CMK (cell line): ENCODE measurements at regions not wholly inside any gene's neighbourhood (a gene's known extent, or its start where the extent isn't known, plus 50 kb on each side); places are given as distances from the start of the nearest gene placed in this dataset.

Source experiments
- DNase-seq: peaks from one replicate; pipeline ENCODE4 v3.0.0-alpha.2; 2010; ENCODE audit warnings: low read depth

DNA sequence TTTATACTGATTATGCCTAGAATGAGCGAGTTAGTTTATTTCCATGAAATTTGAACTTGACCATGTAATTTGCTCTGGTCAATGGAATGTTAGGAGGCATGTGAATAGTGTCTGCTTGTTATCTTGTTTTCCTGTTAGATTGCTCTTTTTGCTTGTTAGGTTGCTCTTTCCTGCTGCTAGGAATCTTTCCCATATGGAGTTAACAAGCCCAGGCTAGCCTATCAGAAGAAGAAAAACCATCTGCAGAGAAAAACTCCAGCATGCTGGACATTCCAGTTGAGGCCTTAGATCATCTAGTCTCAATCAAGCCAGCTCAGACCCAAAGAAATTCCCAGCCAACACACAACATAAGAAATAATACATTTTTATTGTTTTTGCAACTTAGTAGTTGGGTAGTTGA, 470.2 kb upstream of the AGTR1 start:
- DNase-seq = no peak

DNA sequence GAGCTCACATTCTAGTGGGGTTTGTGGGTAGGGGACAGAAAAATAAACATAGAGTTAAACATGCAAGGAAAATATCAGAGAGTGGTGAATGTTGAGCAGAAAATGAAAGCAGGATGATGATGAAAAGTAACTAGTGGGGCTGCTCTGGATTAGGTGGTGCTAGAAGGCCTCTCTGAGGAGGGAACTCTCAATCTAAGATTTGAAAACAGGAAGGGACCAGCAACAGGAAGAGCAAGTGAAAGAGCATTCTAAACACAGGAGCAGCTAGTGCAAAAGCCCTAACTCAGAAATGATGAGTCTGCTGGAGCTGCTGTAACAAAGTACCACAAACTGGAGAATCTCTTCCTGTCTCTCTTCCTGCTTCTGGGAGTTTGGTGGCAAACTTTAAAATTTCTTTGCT, 468.6 kb upstream of the AGTR1 start:
- DNase-seq = no peak

DNA sequence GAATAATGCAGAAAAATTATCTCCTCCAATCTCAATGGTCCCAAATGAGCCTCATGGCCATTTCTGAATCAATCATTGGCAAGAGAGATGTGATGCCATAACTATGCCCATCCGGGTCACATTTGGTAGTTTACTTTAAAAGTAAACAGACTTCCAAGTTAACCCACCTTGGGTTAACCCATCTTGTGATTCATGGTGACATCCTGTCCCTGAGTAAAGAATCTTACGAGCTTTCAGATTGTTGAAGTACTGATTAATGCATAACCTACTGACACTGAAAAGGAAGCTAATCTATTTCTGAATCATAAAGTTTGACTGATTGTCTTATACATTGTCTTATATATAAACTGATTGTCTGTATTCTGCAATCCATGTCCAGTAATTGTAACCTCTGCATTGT, 467.2 kb upstream of the AGTR1 start:
- no peak for DNase-seq

DNA sequence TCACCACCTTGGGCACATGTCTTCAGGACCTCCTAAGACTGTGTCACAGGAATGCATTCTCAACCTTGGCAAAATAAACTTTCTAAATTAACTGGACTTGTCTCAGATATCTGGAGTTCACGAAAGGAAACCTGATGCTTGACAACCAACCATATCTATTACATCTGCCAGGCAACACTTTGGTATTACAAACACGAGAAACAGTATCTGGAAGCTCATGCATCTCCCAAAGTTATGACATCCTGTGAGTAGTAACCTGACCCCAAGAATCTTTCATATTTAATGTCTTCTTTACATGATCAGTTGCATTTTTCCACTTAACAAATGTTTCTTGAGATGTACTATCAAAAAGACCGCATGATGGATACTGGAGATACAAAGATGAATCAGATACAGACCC, 465.3 kb upstream of the AGTR1 start:
- DNase-seq = no peak

DNA sequence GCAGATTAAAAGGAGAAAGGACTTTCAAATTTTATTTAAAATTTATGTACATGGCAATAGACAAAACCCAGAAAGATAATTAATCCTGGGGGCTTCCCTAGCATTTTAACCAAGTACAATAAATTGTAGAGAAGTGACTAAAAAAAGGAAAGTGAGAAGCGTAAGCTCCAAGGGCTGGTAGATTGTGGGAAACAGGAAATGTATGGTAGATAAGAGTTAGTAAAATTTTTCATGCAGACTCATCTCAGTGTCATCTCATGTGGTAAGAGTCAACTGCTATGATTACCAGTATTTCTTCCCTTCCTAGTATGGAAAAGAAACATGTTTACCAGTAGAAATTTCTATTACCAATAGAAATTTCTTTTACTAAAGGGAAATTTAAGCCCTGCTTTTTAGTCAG, 464.3 kb upstream of the AGTR1 start:
- DNase-seq = no peak

DNA sequence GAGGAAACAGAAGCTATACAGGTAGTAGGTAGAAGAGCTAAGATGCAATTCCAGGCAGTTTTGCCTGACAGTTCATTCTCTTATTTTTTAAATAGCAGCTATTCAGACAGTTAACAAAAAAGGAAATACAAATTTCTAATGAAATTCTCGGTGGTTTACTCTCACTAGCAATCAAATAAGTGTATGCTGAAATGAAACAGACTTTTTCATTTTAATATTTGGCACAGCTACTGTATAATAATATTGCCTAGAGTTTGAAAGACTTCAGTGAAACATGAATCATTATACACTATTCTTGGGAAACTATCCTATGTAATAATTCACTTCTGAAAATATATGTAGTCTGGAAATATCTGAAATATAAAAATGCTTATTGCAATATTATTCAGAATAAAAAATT, 463.2 kb upstream of the AGTR1 start:
- DNase-seq = no peak

DNA sequence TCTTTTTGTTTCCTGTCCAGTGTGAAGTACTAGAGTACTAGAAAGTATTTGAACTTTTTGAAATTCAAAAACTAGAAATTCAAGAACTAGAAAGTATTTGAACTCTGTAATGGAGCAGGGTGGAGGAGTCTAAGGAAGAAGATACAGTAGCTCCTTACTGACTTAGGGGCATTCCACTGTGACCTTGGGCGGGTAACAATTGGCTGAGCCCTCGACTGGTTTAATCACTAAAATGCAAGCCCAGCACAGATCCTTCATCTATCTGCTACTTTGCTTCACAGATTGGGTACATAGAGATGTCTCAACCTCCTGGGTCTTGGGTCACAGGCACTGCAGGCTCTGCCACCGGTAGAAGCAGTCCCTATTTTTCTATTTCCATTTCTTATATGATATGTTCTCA, 462.1 kb upstream of the AGTR1 start:
- no peak for DNase-seq

DNA sequence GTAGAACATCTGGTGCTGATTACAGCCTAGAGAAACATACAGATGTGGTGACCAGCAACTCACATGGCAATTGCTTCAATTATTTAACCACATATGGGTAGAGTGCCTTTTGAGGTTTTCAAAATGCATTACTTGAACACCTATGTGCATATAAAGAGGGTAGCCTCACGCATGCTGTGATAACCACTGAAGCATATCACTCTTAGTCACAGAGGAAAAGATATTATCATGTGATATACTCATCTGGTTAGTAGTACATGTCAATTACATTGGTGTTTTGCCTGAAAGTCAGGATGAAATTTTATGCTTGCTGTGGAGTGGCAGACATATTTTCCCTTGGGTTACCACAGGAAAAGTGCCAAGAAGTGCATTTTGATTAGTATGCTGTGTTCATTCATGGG, 459.3 kb upstream of the AGTR1 start:
- DNase-seq = no peak

DNA sequence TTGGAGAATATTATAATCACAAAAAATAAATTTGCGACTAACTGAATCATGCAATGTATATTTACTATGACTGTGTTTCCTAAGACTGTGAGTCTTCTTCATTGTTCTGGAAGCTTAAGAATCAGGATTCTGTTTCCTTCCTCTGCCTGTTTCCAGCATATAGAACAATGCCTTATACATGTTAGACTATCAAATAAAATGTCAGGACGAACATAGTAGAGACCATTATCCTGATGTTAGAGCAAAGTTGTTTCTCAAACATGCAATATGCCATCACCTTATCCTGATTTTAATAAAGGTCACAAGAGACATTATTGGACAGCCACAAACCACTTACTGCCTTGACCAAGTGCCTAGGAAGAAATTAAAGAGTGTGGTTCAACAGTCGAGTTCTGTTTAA, 457.4 kb upstream of the AGTR1 start:
- no peak for DNase-seq

DNA sequence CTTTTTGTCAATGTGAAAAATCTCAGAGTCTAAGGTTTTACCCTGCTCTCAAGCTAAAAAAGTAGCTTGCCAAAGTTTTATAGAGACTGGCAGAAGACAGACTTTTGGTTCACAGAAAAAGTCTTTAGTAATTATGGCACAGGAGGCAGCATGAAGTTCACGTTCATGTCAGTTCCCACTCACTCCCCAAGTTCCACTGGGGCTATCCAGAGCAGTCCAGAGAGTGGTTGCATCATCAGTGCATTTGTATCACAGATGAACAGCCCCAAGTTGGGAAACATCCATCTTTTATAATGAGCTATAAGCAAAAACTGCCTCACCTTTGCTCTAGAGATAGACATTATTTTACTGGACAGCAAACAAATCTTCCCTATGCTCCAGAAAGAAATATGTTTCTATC, 454.1 kb upstream of the AGTR1 start:
- no peak for DNase-seq

DNA sequence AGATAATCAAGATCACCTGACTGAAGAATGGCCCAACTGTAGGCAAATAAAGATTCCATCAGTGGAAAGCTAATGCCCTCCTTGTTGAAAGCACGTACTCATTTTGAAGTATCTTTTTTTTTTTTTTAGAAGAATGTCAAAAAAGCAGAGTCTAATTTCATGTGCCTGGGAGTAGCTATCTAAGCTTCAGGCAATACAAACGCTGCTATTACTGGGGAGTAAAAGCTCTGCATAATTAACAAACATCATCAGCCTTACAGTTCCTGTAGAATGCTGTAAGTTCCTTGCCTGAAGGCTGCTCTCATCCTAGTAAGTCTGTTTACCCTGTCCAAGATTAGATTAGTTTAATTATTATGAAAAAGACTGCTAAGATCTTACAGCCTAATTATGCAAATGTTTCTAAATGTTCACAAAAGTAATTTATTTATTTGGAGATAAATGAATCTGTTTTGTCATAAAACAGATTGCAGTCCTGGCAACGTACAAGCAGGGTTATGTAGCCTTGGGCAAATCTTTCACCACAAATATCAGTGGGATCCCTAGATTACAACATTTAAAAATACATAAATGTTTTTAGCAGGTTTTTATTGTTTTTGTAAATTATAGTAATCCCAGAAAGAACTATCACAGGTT, 451.3 kb upstream of the AGTR1 start:
- no peak for DNase-seq

DNA sequence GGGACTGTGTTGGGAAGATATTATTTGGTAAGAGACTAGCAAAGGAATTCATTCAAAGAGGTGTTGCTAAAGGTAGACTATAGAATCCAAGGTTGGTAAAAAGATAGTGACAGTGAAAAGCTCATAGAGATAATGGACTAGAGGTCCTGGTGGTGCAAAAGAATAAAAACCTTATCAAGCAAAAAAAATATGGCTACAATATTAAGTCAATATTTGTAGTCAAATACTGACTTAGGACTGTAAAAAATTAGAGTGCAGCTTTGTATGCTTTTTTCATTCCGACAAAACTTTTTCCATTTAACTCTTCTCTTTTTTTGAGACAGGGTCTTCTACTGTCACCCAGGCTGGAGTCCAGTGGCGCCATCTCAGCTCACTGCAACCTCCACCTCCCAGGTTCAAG, 444.0 kb upstream of the AGTR1 start:
- no peak for DNase-seq

DNA sequence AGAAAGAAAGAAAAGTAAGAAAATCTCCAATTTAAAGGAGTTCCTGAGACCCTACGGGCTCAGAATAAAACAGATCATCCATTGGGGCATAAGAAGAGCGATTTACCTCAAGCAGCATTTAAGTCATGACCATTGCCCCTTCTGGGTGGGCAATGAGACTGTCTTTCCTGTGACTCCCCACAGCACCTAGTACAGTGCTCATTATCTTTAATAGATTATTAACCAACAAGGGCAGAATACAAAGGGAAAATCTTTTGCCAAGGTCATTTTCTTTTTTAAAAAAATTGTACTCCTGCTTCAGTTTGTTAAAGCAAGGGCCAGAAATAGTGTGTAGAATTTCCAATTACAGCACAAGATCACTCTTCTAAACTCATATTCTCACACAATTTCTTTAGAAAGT, 443.3 kb upstream of the AGTR1 start:
- DNase-seq = no peak

DNA sequence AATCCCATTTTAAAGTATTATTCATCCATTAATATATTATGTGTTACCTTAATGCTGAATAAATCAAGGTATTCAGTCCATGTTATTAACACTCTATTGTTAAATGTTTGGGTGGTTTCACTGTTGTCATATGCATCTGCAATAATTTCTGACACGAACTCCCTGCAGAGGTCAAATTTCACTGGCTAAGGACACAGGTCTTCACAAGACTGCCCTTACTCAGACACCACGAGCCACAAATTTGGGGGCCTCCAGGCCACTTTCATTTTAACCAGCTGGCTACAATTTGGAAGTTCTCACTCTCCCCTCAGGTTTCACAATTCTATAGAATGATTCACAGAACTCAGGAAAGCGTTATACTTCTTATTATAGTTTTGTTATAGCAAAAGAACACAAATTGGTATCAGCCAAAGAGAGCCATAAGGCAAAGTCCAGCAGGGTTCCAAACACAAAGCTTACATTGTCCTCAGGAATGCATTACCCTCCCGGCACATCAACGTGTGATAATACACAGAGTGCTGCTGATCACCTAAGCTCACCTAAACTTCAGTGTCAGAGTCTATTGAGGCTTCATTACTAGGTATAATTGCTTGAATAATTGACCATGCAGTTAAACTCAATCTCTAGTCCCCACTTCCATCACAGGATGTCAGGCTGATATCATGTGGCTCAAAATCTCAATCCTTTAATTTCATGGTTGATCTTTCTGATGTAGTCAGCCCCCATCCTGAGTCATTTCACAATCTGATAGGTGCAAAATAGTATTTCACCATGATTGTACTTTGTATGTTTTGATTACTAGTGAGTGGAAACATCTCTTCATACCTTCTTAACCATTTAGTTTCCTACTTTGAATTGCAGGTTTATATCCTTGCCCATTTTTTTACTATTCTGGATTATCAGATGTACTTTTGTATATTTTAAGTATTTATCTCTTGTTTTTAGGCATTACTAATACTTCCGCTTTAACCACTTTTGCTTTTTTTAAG, 441.4 kb upstream of the AGTR1 start:
- no peak for DNase-seq

DNA sequence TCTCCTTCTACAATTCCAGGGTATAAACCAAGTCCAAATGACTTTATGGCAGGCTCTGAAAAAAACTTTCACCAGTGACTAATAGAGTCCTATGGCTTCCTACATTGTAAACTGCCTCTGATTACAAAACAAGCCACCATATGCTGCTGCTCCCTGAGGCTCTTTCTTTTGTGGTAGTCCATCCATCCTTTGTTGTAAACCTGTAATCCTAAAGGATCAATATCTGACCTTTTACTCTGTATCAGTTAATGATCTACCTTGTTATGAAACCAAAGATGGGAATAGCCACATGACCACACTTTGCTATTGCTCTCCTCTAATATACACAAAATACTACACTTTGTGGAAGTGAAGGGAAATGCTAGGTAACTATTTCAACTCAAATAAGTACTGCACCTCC, 434.7 kb upstream of the AGTR1 start:
- DNase-seq = no peak

DNA sequence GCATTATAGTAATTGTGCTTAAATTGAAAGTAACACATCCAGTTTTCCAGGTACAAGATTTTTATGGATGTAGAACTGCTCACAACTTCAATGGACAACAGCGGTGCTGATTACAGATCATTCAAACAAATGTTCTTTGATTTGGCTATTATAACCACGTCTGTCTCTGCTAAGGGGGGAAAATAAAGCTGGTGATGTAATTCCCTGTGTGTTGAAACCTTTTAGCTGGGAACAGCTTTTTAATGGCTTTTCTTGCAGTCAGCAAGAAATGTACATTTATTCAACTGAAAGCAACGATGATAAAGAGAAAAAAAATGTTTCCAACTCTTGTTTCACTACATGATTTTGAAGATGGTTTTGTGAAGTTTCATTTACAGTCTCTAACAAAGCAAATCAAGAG, 431.9 kb upstream of the AGTR1 start:
- no peak for DNase-seq

DNA sequence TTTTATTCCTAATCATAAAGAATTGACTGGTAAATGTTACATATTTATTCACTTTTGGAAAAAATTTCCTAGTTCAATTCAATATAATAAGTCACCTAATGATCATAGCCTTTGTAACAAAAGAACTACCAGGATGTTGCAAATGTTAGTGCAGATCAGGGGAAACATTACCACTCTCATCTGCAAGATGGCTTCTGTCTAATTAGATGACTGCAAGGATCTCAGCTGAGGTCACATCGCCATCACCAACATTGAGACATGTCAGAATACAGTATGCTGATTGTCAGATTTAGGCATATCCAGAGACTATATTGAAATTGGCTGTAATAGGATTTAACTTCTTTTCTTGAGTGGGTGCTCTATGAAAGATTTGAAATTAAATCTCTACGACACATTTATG, 431.4 kb upstream of the AGTR1 start:
- DNase-seq = no peak

DNA sequence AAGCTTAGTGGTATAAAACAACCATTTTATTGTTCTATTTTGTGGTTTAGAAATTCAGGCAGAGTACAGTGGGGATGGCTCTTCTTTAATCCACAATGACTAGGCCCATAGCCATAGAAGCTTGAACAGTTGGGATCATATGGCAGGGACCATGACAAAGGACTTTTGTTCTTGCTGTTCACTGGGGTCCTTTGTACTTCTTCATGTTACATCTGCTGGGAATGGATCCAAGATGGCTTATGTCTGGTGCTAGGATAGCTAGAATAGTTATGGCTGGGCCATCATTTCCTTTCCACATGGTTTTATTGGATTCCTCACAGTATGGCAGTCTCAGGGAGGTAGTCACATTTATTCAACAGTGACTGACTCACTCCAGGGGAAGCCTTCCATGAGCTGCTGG, 427.9 kb upstream of the AGTR1 start:
- DNase-seq = no peak

DNA sequence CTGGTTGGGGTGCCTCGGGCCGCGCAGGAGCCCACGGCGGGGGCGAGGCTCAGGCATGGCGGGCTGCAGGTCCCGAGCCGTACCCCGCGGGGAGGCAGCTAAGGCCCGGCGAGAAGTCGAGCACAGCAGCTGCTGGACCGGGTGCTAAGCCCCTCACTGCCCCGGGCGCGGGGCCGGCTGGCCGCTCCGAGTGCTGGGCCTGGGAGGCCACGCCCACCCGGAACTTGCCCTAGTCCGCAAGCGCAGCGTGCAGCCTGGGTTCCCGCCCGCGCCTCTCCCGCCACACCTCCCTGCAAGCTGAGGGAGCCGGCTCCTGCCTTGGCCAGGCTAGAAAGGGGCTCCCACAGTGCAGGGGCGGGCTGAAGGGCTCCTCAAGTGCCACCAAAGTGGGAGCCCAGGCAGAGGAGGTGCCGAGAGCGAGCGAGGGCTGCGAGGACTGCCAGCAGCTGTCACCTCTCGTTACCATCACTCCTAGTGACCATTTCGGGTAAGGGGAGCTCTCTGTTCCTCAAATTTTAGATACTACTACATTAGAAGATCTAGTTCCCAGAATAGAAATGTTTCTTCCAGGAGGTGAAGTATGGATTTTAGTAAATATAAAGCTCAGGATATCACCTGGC, 417.0 kb upstream of the AGTR1 start:
- DNase-seq = no peak

DNA sequence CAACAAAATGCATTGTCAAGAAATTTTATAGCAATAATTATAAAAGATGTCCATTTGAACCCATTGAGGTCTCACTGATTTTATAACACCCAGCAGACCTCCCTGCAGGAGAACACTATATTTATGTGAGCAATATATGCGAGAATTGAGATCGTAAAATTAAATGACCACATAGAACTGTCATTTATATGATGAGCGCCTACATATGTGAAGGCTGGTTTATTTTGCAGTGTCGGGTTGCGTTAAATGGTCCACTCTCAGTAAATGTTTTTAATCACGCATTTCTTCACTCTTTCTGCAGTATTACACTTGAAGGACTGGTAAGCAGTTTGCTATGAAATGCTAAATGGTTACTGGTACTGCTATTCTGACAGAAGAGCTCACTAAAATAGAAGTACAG, 408.5 kb upstream of the AGTR1 start:
- DNase-seq = no peak

DNA sequence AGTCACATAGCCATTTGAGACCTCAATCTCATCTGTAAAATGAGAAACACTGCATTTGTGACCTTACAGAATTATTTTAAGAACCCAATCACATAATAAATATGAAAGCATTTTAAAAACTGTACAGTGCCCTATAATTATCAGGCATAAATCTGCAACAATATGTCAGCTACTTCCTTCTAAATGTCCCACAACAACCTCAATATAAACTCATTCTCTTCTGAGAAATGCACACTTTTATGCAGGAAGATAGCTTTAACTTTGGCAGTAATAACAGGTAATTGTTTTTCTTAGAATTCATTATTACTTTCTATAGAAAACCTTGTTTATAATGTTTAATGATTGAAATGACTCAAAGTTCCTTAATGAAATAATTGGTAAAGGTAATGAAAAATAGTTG, 400.7 kb upstream of the AGTR1 start:
- no peak for DNase-seq

DNA sequence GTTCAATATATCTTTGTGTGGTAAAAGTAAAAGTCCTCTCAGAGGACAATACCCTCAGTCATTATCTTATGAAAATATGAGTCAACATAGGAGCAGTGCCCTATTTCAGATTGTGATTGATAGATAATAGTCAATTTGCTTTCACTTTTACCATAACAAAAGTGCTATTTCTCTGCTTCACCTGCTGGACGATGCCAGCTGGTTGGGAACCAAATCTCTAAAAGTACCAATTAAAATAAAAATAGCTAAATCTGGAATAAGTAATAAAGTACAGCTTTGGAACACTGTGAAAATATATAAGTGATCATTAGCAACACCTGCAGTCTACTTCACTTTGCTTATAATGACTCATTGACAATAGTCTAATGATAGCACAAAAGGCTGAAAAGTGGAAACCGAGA, 390.3 kb upstream of the AGTR1 start:
- DNase-seq = no peak

DNA sequence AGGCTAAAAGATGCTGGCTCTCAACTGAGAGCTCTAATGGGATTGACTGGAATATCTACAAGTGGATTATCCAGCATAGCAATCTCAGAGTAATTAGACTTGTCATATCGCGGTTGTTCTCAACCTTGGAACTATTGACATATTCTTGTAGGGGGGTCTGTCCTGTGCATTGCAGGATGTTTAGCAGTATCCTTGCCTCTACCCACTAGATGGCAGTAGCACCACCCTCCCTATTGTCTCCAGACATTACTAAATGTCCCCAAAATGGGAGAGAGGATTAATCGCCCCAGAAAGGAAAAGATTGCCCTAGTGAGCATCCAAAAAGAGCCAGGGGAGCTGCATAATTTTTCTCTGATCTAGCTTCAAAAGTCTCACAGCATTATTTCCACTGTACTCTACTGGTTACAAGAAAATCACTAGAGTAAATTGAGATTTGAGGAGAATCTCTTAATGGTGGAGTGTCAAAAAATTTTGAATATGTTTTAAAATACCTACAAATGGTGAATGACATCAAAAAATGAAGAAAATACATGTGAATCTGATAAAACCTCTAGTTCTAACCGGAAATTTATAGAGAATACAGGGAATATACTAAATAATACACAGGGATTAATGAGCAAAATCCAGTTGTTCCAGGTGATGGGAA, 388.2 kb upstream of the AGTR1 start:
- no peak for DNase-seq
